ENCODE measurements at regions not wholly inside any gene's neighbourhood (a gene's known extent, or its start where the extent isn't known, plus 50 kb on each side); places are given as distances from the start of the nearest gene placed in this dataset.

- TF ChIP-seq CTCF (IDR thresholded peaks at IDR 0.05): no peak
- no peak for TF ChIP-seq ZFX (IDR thresholded peaks at IDR 0.05; ENCODE audit: borderline replicate concordance)
Observed at GRCh38 chr2:869894-870293, 80.8 kb upstream of the SNTG2 start.

All from 22Rv1 (cell line).